ENCODE measurements at regions not wholly inside any gene's neighbourhood (a gene's known extent, or its start where the extent isn't known, plus 50 kb on each side); places are given as distances from the start of the nearest gene placed in this dataset.
"Not testable (repeated sequence)": the region's sequence is repeated elsewhere in the genome, so short reads cannot be mapped to it uniquely, and the experiment has no call there.

DNA sequence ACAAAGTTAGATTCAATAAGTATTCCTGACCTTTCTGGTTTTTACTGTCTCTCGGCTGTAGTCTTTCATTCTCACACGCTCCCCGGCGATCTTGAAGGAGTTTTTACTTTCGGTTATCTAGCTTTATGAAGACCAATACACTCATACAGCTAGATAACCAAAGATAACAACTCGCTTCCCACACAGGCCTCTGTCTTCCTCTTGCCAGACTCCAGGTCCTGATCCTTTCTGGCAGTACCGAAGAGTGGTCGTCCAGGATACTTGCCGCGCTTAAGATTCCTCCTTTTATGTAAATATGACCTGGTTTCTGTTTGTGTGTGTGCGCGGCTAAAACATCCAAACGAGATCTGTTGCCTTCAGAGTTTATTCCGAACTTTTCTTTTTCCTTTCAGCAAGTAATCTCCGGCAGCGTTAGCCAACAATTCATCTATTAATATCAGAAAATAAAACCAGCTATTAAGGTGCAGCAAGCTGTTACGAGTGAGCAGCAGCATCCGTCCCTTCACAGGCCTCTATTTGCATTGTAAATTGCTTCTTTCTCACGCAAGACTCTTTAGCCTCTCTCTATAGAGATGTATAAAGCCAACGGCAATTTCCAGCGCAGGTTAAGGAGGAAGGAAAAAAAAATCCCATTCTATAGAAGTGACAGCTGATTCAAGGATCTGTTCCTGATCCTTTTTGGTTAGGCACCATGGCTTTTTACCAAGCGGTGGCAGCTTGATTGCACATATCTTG, 216.1 kb downstream of the MEF2C start:
- DNase-seq (ENCODE audit: low read depth in 2 of 2) = no peak

DNA sequence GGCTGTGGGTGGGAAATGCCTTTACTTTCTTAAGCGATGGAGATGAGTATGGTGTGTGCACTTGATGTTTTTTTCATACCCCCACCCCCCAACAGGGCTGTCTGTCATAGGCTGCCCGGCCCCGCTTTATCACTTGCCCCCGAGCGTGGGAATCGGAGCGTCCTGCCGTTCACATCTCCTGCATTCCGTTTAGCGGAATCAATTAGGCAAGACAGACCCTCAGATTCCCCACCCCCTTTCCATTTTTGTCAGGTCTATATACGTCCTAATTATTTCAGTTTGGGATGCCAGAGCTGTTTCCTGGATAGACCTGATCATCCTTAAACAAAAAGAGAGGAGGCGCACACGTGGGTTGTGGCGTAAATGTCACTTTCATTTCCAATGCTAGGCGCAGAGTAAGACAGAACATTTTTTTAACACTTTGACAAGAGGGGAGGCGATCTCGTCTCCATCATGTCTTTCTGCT, 217.2 kb downstream of the MEF2C start:
- DNase-seq (ENCODE audit: low read depth in 2 of 2) = no peak

DNA sequence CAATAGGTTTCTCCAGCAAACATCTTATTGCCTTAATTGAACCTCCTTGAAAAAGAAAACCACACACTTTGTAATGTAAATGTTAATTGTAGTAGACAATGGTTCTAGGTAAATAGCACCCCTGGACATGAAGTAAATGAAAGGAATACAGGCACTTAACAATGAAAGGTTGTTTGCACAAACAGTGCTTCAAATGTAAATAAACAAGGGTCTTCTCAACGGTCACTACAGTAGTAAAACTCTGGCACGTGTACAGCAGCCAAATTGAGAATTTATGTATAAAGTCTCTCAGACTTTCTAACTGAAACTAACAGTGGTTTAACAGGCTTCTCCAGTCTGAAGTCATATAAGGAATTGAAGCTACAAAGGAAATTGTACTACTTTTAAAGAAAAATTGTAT, 218.3 kb downstream of the MEF2C start:
- DNase-seq (ENCODE audit: low read depth in 2 of 2) = no peak

DNA sequence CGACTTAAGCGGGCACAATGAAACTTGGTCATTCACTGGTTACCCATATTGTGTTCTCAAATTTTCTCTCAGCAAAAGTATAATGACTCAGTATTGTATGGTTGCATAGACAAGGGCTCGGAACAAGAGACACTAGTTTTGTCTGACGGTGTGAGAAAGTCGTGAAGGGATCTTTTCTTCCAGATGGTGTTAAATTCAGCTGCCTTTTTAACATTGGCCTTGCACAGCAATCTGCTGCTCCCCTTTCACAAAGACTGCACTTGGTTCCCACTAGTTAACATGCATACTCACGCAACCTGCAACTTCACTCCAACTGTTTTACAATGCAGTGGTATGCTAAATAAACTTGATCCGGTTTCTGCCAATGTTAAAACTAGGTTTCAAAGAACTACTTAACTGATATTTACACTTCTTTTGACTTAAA, 219.2 kb downstream of the MEF2C start:
- DNase-seq (ENCODE audit: low read depth in 2 of 2) = no peak

DNA sequence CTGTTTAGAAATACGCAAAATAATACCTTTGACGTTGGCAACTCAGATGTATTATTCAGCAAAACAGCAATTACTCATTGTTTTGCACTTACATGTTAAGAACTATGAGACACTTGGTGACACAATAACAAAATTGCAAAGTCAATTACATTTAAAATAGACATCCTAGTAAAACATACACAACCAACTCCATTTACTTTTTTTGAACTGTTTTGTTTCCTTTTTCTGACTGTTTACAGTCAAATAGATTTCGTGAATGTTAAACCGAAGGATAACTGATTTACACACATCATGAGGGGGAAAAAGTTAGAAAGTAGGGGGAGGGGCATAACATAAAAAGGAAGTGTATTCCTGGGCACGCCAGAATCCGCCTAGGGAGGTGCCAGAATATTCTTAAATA, 220.1 kb downstream of the MEF2C start:
- DNase-seq (ENCODE audit: low read depth in 2 of 2) = no peak

DNA sequence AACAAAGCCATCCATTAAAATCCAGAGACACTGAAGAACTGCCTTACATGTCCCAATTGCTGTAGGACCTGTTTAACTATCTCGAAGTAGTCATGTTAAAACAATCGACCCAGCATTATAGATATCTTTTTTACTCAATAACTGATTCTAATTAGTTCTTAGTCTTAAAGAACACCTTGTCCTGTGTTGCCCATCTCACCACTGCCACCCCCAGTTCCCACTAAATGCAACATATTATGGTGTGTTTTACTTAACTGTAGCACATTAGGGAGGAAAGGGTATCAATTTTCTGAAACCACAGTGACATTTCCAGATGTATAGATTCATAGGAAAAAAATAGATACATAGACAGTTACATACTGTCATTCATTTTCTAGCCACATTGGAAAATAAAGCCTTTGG, 221.2 kb downstream of the MEF2C start:
- no peak for DNase-seq (ENCODE audit: low read depth in 2 of 2)

DNA sequence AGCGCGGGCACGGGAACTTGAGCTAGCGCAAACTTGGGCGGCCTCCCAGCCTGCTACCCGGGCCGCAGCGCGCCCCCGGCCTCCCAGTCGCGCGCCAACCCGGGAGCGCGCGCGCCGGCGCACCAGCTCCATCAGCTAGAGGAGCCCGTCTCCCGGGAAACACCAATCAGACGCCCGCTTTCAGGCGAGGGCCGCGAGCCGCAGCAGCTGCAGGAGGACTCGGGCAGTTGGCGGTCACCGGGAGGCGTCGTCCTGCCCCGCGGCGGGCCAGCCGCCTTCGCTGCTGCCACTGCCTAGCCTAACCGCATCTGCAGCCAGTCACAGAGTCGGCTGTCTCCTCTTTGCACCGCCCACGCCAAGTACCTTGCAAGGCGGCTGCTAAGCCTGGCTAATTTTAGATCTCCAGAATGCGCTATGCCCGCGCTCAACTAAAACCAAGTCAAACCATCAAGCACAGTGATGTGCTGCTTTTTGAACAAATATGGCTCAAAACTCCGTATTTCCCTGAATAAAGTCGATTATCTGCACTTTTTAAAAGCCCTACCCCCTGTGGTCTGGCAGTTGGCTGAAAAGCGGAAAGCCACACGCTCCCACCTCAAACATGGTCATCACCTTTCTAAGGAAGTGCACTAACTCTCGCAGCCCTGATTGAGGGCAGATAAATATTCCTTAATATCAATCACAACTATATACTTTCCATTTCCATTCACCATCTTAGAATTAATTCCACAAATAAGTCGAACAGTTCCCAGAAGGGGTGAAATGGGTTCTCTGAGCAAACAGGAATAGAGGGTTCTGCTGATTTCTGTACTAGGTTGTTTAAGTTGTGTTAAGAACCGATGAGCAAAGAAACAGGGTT, 221.8 kb downstream of the MEF2C start:
- no peak for DNase-seq (ENCODE audit: low read depth in 2 of 2)

DNA sequence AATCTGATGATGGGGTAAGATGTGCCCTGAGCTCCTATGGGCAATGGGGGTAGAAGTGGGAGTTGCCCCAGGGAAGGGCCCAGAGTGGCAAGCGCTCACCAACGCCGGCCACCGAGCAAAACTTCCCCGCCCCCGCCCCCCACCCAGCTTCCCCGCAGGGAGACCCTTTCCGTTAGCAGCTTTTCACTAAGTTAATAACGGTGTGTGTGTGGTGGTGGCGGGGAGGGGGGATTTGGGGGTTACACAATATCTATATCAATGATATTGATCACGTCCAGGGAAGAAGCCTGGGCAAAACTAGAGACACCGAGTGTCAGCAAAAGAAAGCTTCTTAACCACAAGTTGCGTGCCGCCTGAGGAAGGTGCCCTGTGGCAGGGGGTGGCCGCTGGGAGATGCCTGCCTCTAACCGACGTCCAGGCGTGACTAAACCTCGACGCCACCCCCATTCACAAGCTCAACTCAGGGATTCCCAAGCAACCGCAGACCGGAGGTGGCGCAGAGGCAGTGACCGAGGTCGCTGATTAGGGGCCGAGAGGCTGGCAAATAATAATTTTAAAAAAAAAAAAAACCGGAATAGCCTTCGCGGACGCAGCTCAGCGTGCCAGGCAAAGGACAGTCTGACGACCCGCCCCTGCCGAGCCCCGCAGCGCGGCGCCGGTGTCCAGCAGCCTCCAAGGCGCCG, 222.6 kb downstream of the MEF2C start:
- DNase-seq (ENCODE audit: low read depth in 2 of 2) = no peak

DNA sequence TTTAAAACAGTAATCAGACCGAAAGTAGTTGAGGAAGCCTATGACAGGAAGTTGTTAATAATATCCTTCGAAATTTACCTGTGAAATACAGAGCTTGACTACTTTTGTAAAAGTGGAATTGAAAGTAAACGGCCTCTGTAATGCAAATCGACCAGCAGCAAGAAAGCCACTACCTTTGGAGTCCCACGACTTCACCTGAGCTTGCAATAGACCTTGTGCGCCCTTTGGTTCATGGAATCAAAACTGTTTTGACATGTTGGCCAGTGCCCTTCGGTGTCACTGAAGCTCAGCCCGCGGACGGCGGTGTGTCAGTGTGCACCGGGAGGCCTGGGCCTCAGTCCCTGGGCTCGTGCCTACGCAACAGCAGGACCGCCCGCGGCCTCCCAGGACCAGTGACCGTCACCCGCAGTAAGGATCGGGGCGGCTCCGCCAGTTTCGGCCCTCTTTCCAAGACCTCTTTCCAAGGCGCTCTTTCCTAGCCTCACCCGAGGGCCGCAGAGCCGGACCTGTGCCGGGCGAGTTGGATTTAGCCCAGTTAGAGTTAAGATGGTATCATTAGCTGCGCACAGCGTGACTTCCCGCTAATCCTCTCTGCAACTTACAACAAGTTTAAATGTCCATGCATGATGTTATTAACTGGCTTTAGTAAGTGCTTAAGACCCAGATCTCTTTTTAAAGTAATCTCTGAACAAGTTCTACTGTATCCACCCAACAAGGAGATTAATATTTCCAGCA, 223.3 kb downstream of the MEF2C start:
- DNase-seq (ENCODE audit: low read depth in 2 of 2) = no peak

DNA sequence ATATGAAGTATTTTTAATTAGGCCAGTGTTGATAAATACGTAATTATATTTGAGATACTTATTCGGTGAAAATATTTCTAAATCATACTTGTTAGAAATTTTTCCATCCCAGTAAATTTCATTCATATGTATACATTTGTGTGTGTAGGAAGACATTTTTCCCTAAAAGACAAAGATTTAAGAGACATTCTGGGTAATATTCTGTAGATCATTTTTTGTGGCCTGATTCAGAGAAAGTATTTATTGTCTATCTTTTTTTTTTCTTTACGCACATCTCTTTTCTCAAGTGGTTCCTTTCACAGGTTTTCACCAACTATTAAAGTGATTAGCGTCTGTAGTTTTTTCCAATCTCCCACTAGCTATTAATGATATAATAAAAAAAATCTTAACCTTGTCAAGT, 224.1 kb downstream of the MEF2C start:
- DNase-seq (ENCODE audit: low read depth in 2 of 2) = no peak

DNA sequence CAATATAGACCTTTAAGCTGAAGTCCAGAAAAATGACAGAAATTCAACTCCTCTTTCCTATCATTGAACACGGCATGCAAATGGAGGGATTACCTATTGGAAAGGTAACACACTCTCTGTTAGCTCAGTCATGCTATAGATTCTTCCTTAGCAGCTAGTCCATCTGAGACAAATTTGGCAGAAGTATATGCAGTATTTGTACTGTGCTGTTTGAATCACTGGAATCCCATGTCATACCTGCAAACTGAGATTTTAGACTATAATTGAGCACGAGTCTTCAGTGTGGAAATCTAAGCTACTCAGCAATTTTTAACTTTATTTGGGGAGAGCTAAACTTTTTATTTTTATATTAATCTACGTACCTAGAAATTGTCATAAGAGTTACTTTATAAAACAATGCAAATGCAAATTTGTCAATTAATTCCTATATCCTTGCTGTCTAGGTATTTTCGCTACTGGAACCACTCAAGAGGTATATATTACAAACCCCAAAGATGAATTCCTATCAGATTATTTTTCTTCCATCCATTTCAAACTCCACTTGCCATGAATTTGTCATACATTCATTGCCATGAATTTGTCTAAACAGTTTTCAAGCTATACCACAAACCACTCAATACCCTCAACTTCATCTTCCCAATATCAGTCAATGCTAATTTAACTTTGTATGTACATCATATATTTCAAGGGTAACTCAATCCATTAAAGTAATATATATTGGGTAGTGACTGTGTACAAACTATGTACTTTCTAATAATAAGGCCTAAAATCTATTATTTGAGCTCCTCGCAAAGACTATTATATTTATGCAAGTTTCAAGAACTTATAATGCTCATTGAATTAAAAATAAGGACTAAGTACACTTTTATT, 224.8 kb downstream of the MEF2C start:
- no peak for DNase-seq (ENCODE audit: low read depth in 2 of 2)

DNA sequence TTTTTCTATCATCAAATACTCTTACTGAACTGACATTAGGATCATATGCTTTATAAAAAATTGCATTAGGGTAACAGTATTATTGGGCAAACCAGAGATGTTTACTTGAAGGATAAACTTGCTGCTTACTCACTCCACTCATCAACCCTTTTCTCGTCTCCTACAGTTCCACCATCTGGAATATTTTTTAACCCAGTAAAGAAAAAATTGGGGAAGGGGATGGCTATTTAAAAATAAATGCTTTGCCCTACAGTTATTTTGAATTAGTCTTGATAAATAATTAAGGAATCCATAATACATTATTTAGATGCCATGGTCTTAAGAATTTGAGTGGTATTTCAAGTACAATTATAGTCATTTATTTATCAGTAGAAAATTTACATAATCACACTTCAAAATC, 225.8 kb downstream of the MEF2C start:
- no peak for DNase-seq (ENCODE audit: low read depth in 2 of 2)

DNA sequence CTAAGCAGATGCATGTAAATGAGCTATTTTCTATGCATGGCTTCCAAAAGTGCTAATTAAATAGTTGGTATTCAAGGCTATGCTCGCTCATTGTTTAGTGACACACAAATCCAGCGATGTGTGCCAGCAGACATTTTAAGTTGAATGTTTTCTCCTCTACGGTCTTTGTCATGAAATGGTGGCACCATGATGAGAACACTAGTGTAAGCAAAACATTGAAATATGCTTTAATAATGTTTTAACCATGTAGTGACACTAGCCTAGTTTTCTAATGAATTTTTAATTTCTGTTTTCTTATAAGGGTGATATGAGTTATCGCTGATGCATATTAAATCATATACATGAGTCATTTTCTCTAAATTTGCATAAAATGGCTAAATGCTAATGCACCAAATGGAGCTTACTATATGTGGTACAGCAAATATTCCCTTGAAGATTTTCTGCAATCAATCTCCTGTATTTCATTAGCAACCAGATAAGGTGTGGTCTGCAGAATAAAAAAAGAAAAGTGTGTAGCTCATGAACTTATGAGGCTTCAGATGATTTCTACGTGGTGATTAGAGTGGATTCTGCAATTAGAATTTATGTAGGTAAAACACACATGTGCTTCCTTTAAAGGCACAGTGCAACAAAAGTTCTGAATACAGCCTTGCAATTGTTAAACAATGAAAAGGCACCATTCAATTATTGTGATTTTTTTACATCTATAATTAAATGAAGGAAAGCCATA, 226.6 kb downstream of the MEF2C start:
- DNase-seq (ENCODE audit: low read depth in 2 of 2) = no peak

DNA sequence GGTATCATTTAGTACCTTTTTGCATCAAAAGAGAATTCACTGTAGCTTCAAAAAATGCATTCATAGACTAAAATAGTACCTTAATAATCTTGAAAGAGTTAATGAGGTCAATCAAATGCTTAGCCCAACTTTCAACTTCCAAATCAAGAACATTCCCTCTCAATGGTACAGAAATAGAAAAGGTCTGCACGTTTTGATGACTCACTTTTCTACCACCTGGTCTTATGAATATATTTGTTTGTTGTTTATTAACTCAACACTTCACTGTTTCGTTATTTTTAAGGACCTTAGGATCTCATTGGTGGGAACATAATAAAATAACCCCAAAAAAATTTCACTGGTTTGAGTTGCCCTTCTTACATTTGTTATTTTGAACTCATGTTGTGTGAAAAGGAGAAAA, 229.5 kb downstream of the MEF2C start:
- no peak for DNase-seq (ENCODE audit: low read depth in 2 of 2)

DNA sequence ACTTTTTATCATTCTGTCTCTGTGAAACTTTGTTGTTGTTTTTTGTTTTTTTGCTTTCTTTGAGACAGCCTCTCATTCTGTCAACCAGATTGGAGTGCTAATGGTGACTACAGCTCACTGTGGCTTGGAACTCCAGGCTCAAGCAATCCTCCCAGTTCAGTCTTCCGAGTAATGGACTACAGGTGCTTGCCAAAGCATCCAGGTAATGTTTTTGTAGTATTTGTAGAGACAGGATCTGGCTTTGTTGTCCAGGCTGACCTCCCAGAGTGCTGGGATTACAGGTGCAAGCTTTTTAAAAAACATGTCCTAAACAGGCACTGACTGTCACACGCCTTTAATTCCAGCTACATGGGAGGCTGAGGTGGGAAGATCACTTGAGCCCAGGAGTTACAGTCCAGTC, 235.1 kb downstream of the MEF2C start:
- no peak for DNase-seq (ENCODE audit: low read depth in 2 of 2)

DNA sequence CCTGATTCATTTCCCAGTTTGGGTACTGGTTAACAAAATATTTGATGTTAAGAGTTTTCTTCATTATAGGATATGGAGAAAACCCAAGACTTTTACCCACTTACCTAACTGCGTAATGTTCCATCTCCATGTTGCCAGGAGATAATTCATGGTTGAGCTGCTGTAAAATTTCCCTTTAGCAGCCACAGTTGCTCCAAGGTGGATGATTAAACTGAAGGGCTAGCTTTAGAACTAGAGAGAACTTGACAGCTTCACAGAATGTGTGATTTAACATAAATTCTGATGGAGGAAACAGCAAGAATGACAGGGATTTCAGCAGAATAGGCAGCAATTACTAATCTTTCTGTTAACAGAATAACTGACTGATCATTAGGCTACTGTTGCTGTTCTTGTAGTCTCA, 236.1 kb downstream of the MEF2C start:
- DNase-seq (ENCODE audit: low read depth in 2 of 2) = no peak

DNA sequence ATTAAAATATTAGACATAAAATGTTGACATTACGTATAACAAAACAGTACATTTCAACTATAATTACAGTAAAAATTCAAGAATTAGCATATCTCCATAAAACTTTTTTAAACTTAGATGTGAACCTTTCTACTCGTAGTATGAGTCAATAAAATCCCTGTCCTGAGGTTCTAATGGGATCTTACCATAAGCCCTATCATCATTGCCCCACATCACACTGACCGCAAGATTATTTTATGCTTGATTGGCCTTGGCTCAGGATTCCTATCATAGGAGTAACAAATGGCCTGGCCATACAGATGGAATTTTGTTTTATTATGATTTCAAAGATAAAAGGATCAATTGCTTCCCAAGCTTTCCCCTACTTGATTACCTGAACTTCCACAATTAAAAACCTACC, 238.3 kb downstream of the MEF2C start:
- no peak for DNase-seq (ENCODE audit: low read depth in 2 of 2)

DNA sequence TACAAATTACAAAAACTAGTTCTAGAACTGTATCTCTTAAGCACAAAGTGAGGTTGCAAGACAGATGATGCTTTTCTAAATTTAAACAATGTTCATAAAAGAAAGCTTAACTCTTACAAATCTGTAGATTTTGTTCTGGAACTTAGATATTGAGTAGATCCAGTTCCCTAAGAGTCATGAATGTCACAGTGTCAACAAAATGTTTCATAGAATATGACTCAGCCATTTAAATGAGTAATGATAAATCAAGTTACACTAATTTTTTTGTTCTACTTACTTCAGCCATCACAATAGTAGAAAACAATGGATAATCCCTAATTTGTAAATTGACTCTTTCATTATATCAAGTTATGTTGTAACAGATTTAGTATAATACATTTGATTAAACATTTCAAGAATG, 239.7 kb downstream of the MEF2C start:
- no peak for DNase-seq (ENCODE audit: low read depth in 2 of 2)

DNA sequence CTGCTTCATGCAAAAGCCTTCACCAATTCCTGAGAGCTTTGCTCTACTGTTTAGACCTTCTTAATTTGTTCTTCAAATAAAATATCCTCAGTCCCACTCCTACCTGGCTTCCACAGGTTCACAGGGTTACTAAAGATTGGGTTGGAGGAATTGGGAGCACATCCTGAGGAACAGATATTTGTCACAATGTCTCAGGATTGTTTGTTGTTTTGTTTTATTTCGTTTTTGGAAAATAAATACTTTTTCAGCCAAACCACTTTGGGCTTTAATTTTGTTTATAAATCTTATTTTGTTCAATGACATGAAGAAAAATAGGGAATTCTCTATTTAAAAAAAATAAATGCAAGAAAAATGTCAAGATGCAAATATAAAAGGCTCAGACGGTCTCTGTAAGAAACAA, 249.0 kb downstream of the MEF2C start:
- no peak for DNase-seq (ENCODE audit: low read depth in 2 of 2)

DNA sequence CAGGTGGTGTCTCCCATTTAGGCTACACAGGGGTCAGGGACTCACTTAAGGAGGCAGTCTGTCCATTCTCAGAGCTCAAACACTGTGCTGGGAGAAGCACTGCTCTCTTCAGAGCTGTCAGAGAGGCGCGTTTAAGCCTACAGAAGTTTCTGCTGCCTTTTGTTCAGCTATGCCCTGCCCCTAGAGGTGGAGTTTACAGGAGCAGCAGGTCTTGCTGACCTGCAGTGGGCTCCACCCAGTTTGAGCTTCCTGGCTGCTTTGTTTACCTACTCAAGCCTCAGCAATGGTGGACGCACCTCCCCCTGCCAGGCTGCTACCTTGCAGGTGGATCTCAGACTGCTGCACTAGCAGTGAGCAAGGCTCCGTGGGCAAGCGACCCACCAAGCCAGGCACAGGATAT, 260.1 kb downstream of the MEF2C start:
- not testable (repeated sequence) for DNase-seq (ENCODE audit: low read depth in 2 of 2)
